ENCODE measurements at regions not wholly inside any gene's neighbourhood (a gene's known extent, or its start where the extent isn't known, plus 50 kb on each side); places are given as distances from the start of the nearest gene placed in this dataset.
"Not testable (repeated sequence)": the region's sequence is repeated elsewhere in the genome, so short reads cannot be mapped to it uniquely, and the experiment has no call there.

- peaks cover 8% of the 10 kb centered on the region for H3K9me3 Mint-ChIP-seq
- H3K4me1 Mint-ChIP-seq: peaks cover 32% of the 10 kb centered on the region
- H3K4me3 Mint-ChIP-seq: no peak overlapping the region
- H3K27ac Mint-ChIP-seq: no peak overlapping the region
- H3K36me3 Mint-ChIP-seq: peaks cover 7% of the 10 kb centered on the region
- H3K27me3 Mint-ChIP-seq: no peaks in the 10 kb centered on the region
- CTCF ChIA-PET: interaction anchor here (0.9 kb wide), 1 partner anchor 27 kb away, joined by 3 read pairs; no protein-coding TSS in a partner anchor
- no peak for DNase-seq
Observed at GRCh38 chr1:199018471-199019135, 379.8 kb downstream of the PTPRC start.

GRCh38 chr1:199020051-199020450 is 381.2 kb downstream of the PTPRC start:
- H3K9me3 Mint-ChIP-seq: peaks cover 8% of the 10 kb centered on the region
- no peak for DNase-seq
- H3K4me3 Mint-ChIP-seq: no peak overlapping the region
- no peaks in the 10 kb centered on the region for H3K27me3 Mint-ChIP-seq
- no peak overlapping the region for H3K27ac Mint-ChIP-seq
- H3K4me1 Mint-ChIP-seq: peaks cover 22% of the 10 kb centered on the region
- H3K36me3 Mint-ChIP-seq: peaks cover 7% of the 10 kb centered on the region
- CTCF ChIA-PET: no interaction called here

GRCh38 chr1:199020904-199021303 is 382.1 kb downstream of the PTPRC start:
- CTCF ChIA-PET: interaction anchor here (2.1 kb wide), 1 partner anchor 92 kb away, joined by 6 read pairs; no protein-coding TSS in a partner anchor
- peaks cover 11% of the 10 kb centered on the region for H3K9me3 Mint-ChIP-seq
- DNase-seq: no peak
- H3K27ac Mint-ChIP-seq: no peak overlapping the region
- H3K4me3 Mint-ChIP-seq: no peak overlapping the region
- H3K27me3 Mint-ChIP-seq: no peaks in the 10 kb centered on the region
- peaks cover 16% of the 10 kb centered on the region for H3K4me1 Mint-ChIP-seq
- H3K36me3 Mint-ChIP-seq: peaks cover 8% of the 10 kb centered on the region

- no peak overlapping the region for H3K27ac Mint-ChIP-seq
- no peak for DNase-seq
Observed at GRCh38 chr1:199029401-199029800, 390.6 kb downstream of the PTPRC start.

GRCh38 chr1:199029855-199030254 is 391.0 kb downstream of the PTPRC start:
- no peak for DNase-seq
- Mint-ChIP-seq H3K27me3 (peaks cover 6% of the 10 kb centered on the region), H3K36me3 (peaks cover 23% of the 10 kb centered on the region), H3K9me3 (peaks cover 28% of the 10 kb centered on the region), H3K4me3 (no peak overlapping the region), H3K4me1 (peaks cover 48% of the 10 kb centered on the region), H3K27ac (no peak overlapping the region)
- CTCF ChIA-PET: interaction anchor here (0.8 kb wide), 1 partner anchor 8 kb away, joined by 3 read pairs; no protein-coding TSS in a partner anchor

More at GRCh38 chr1:199029401-199029800, 390.6 kb downstream of the PTPRC start:
- Mint-ChIP-seq H3K27me3 (peaks cover 3% of the 10 kb centered on the region), H3K4me3 (no peak overlapping the region), H3K9me3 (peaks cover 28% of the 10 kb centered on the region), H3K4me1 (peaks cover 44% of the 10 kb centered on the region), H3K36me3 (peaks cover 21% of the 10 kb centered on the region)
- CTCF ChIA-PET: interaction anchor here (0.8 kb wide), 1 partner anchor 8 kb away, joined by 3 read pairs; no protein-coding TSS in a partner anchor

- H3K4me3 Mint-ChIP-seq, DNase-seq, CTCF ChIA-PET, H3K27ac Mint-ChIP-seq: not testable (repeated sequence)
- Mint-ChIP-seq H3K4me1 (peaks cover 53% of the 10 kb centered on the region), H3K9me3 (peaks cover 33% of the 10 kb centered on the region), H3K36me3 (peaks cover 28% of the 10 kb centered on the region), H3K27me3 (peaks cover 11% of the 10 kb centered on the region)
Observed at GRCh38 chr1:199030541-199030940, 391.7 kb downstream of the PTPRC start.

GRCh38 chr1:199031170-199031569 is 392.3 kb downstream of the PTPRC start:
- H3K27ac Mint-ChIP-seq, H3K4me3 Mint-ChIP-seq, CTCF ChIA-PET, DNase-seq: not testable (repeated sequence)
- Mint-ChIP-seq H3K9me3 (peaks cover 30% of the 10 kb centered on the region), H3K4me1 (peaks cover 55% of the 10 kb centered on the region), H3K27me3 (peaks cover 11% of the 10 kb centered on the region), H3K36me3 (peaks cover 26% of the 10 kb centered on the region)

- Mint-ChIP-seq H3K27me3 (peaks cover 11% of the 10 kb centered on the region), H3K9me3 (peaks cover 34% of the 10 kb centered on the region), H3K36me3 (peaks cover 28% of the 10 kb centered on the region), H3K4me1 (peaks cover 55% of the 10 kb centered on the region)
- H3K27ac Mint-ChIP-seq, H3K4me3 Mint-ChIP-seq, DNase-seq, CTCF ChIA-PET: not testable (repeated sequence)
Observed at GRCh38 chr1:199032479-199032878, 393.6 kb downstream of the PTPRC start.

- no peak overlapping the region for H3K4me3 Mint-ChIP-seq
- peaks cover 8% of the 10 kb centered on the region for H3K27me3 Mint-ChIP-seq
- CTCF ChIA-PET: interaction anchor here (0.6 kb wide), 1 partner anchor 194 kb away, joined by 3 read pairs; no protein-coding TSS in a partner anchor
- peaks cover 34% of the 10 kb centered on the region for H3K9me3 Mint-ChIP-seq
- no peak for DNase-seq
- no peak overlapping the region for H3K27ac Mint-ChIP-seq
- H3K4me1 Mint-ChIP-seq: peaks cover 61% of the 10 kb centered on the region
- peaks cover 32% of the 10 kb centered on the region for H3K36me3 Mint-ChIP-seq
Observed at GRCh38 chr1:199033661-199034060, 394.8 kb downstream of the PTPRC start.

GRCh38 chr1:199038156-199038555 is 399.3 kb downstream of the PTPRC start:
- peaks cover 58% of the 10 kb centered on the region for H3K4me1 Mint-ChIP-seq
- peaks cover 8% of the 10 kb centered on the region for H3K27me3 Mint-ChIP-seq
- CTCF ChIA-PET: no interaction called here
- peaks cover 34% of the 10 kb centered on the region for H3K36me3 Mint-ChIP-seq
- no peak for DNase-seq
- peaks cover 22% of the 10 kb centered on the region for H3K9me3 Mint-ChIP-seq
- H3K27ac Mint-ChIP-seq: no peak overlapping the region
- no peak overlapping the region for H3K4me3 Mint-ChIP-seq

- DNase-seq: peak; percentile 23
- H3K27me3 Mint-ChIP-seq: peaks cover under 1% of the 10 kb centered on the region
- H3K4me3 Mint-ChIP-seq: peak overlapping the region; percentile 34
- H3K4me1 Mint-ChIP-seq: peaks cover 51% of the 10 kb centered on the region
- peaks cover 26% of the 10 kb centered on the region for H3K9me3 Mint-ChIP-seq
- H3K36me3 Mint-ChIP-seq: peaks cover 38% of the 10 kb centered on the region
- CTCF ChIA-PET: interaction anchor here (0.7 kb wide), 1 partner anchor 105 kb away, joined by 3 read pairs; no protein-coding TSS in a partner anchor
- H3K27ac Mint-ChIP-seq: peak overlapping the region; percentile 84
Observed at GRCh38 chr1:199040076-199040905, 401.5 kb downstream of the PTPRC start.

- H3K4me1 Mint-ChIP-seq: peaks cover 48% of the 10 kb centered on the region
- peak overlapping the region; percentile 81 for H3K27ac Mint-ChIP-seq
- H3K27me3 Mint-ChIP-seq: no peaks in the 10 kb centered on the region
- CTCF ChIA-PET: interaction anchor here (0.8 to 1.4 kb wide), 7 partner anchors 32 to 202 kb away, joined by 3 to 4 read pairs (median 3); no protein-coding TSS in a partner anchor
- peak overlapping the region; percentile 3 for H3K4me3 Mint-ChIP-seq
- peaks cover 28% of the 10 kb centered on the region for H3K9me3 Mint-ChIP-seq
- peaks cover 36% of the 10 kb centered on the region for H3K36me3 Mint-ChIP-seq
- peak; percentile 44 for DNase-seq
Observed at GRCh38 chr1:199041173-199041914, 402.5 kb downstream of the PTPRC start.

- Mint-ChIP-seq H3K27ac (no peak overlapping the region), H3K4me1 (peaks cover 53% of the 10 kb centered on the region), H3K4me3 (no peak overlapping the region), H3K27me3 (no peaks in the 10 kb centered on the region), H3K36me3 (peaks cover 39% of the 10 kb centered on the region), H3K9me3 (peaks cover 29% of the 10 kb centered on the region)
- CTCF ChIA-PET: interaction anchor here (0.8 to 1.4 kb wide), 7 partner anchors 32 to 201 kb away, joined by 3 to 4 read pairs (median 3); no protein-coding TSS in a partner anchor
- no peak for DNase-seq
Observed at GRCh38 chr1:199042193-199042592, 403.4 kb downstream of the PTPRC start.
